ENCODE measurements at regions not wholly inside any gene's neighbourhood (a gene's known extent, or its start where the extent isn't known, plus 50 kb on each side); places are given as distances from the start of the nearest gene placed in this dataset.
A peak's percentile ranks its signal among the peaks of the same experiment; 100 is the strongest.
"Not testable (repeated sequence)": the region's sequence is repeated elsewhere in the genome, so short reads cannot be mapped to it uniquely, and the experiment has no call there.

DNA sequence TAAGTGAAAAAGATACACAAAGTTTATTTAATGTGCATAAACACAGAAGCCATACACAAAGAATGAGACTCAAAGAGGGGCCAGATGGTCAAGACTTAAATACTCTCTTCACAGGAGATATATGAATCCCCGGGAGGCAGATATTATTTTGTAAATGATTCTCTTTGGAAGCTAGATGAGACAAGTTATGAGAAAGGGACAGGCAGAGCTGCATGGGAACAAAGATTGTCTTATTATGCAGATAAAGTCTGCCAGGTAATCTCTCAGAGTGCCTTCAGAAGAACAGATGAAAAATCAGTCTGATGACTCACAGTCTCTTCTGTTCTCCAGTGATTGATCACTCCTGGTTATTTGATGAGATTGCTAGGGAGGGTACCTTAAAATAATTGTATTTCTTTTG lies 89.0 kb downstream of the NAF1 start:
- no peak for DNase-seq

DNA sequence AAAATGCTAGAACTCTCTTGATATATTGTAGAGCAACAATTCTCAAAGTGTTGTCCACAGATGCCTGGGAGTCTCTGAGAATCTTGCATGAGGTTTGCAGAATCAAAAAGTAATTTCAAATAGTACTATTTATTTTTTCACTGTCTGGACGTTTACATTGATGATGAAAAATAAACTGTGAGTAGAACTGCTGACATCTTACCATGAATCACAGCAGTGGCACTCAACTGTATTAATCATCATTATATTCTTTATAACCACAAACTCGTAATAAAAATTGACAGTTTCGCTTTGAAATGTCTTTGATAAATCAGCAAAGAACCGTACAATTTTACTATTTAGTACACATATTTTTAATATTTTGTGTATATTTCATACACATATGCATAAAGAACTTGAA lies 94.5 kb downstream of the NAF1 start:
- DNase-seq: no peak

DNA sequence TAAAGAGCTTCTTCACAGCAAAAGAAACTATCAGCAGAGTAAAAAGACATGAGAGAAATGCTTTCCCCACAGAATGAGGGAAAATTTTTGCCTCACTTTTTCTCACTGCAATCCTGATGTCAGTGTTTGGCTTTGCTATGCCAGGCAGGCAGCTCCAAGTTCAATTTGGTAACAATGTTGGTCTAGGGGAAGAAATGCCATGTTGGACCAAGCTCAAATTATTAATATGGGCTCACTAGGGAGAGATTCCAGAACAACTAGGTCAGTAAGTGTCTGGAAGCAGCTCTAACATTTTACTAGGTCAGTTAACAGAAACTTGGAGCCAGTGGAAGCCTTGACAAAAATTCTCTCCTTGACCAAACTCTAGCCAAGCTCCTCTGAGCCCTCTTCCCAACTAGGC lies 95.4 kb downstream of the NAF1 start:
- DNase-seq: no peak

DNA sequence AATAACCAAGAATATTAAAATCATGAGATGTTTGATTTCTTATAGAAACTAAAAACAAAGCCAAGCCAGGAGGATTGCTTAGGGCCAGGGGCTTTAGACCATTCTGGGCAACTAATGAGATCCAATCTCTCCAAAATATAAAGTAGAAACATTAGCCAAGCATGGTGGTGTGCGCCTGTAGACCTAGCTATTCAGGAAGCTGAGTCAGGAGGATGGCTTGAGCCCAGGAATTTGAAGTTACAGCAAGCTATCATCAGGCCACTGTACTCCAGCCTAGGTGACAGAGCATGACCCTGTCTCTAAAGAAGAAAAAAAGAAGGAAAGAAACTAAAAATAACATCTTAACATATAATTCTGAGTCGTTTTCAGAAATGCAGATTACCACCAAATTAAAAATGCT lies 96.7 kb downstream of the NAF1 start:
- no peak for DNase-seq

GRCh38 chr4:163063891-163064290 lies 102.8 kb downstream of the NAF1 start:
- no peak for DNase-seq

GRCh38 chr4:163048447-163048846 lies 118.2 kb downstream of the NAF1 start:
- DNase-seq: peak in 1 of 2 donors; percentile 5

DNA sequence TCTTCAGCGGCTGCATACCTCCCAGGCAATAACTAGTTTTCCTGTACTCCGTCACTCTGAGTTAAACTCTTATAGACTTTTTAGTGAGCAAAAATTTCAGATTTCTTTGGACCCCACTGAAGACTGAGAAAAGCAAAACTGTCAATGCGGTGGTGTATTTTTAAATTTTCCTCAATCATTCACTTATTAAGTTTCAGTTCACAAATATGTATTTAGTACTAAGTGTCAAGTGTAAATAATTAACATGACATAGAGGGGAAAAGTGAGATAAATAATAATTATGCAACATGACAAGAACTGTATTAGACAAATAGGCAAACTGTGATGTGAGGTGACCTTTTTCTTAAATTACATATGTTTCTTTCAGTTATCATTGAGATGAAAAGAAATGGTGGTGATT lies 124.4 kb downstream of the NAF1 start:
- no peak for DNase-seq

- no peak for DNase-seq
Measured at GRCh38 chr4:163017135-163017534, 149.6 kb downstream of the NAF1 start.

DNA sequence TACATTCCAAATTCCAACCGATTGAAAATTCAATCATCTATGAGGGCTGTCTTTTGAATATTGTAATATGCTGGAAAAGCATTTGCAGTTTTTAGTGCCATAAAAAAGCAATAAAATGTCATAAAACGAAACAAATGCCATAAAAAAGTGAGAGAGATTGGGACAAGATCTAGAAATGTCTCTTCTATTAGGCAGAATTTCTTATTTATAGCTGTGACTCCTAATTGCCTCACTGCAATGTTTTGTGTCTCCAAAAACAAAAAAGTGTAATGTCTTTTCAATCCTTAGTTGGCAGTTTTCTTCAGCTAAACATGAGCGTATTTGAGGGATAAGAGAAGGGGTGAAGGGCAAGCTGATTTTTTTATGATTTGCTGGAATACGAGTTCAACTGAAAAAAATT lies 153.9 kb downstream of the NAF1 start:
- DNase-seq: no peak

DNA sequence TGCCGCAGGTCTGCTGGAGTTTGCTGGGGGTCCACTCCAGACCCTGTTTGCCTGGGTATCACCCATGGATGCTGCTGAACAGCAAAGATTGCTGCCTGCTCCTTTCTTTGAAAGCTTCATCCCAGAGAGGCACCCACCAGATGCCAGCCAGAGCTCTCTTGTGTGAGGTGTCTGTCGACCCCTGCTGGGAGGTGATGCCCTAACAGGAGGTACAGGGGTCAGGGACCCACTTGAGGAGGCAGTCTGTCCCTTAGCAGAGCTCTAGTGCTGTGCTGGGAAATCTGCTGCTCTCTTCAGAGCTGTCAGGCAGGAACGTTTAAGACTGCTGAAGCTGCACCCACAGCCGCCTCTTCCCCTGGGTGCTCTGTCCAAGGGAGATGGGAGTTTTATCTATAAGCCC lies 162.7 kb downstream of the NAF1 start:
- DNase-seq: no peak

GRCh38 chr4:162988530-162988929 lies 178.2 kb downstream of the NAF1 start:
- no peak for DNase-seq

DNA sequence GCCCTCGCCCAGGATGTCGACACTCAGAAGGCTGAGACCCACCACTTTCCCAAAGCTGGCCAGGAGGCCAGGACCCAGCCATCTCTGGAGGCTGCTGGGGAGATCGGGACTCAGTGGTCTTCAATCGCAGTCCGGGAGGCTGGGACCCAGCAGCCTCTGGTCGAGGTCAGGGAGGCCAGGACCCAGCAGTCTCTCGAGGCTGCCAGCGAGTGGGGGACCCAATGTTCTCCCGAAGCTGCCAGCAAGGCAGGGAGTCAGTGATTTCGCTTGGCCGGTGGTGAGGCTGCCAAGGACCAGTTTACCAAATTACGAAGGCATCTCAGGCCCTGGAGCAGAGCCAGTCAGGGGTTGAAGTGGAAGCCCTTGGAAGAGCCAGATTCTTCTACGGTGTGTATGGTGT lies 181.6 kb downstream of the NAF1 start:
- DNase-seq: no peak

- DNase-seq: no peak
Measured at GRCh38 chr4:162984621-162985020, 182.1 kb downstream of the NAF1 start.

GRCh38 chr4:162981823-162982222 lies 184.9 kb downstream of the NAF1 start:
- no peak for DNase-seq

- DNase-seq: no peak
Measured at GRCh38 chr4:162978398-162978797, 188.3 kb downstream of the NAF1 start.

DNA sequence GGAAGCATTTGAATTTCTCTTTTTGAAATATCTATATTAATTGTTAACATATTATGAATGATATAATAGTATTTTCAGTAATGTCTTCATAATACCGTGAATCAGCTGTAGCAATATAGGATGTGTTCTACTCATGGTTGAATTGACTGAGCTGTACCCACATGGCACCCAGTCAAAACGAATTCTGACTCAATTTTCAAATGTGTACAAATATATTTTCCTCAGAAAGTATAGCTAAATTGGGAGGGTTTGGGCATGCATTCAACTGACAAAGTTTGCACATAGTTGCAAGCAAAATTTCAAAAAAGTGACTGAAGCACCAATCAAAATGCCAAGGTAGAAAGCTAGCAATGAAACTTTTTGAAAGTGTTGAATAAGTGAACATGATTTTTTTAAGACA lies 188.9 kb downstream of the NAF1 start:
- no peak for DNase-seq

DNA sequence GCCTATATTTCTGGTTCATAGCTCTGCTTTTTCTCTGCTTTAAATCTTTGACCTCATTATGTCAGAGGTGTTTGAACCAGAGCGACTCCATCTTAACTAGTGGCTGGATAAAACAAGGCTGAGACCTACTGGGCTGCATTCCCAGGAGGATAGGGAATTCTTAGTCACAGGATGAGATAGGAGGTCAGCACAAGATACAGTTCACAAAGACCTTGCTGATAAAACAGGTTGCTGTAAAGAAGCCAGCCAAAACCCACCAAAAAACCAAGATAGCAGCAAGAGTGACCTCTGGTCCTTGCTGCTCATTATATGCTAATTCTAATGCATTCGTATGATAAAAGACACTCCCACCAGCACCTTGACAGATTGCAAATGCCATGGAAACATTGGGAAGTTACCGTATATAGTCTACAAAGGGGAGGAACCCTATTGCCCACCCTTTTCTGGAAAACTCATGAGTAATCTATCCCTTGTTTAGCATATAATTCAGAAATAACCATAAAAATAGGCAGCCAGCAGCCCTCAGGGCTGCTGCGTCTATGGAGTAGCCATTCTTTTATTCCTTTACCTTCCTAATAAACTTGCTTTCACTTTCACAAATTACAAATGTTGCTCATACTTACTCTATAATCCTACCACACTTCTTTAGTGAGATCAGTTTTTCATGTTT lies 193.9 kb downstream of the NAF1 start:
- DNase-seq: no peak

- no peak for DNase-seq
Measured at GRCh38 chr4:162969194-162969593, 197.5 kb downstream of the NAF1 start.

- not testable (repeated sequence) for DNase-seq
Measured at GRCh38 chr4:162965978-162966377, 200.7 kb downstream of the NAF1 start.

- DNase-seq: no peak
Measured at GRCh38 chr4:162959046-162959445, 207.6 kb downstream of the NAF1 start.

DNA sequence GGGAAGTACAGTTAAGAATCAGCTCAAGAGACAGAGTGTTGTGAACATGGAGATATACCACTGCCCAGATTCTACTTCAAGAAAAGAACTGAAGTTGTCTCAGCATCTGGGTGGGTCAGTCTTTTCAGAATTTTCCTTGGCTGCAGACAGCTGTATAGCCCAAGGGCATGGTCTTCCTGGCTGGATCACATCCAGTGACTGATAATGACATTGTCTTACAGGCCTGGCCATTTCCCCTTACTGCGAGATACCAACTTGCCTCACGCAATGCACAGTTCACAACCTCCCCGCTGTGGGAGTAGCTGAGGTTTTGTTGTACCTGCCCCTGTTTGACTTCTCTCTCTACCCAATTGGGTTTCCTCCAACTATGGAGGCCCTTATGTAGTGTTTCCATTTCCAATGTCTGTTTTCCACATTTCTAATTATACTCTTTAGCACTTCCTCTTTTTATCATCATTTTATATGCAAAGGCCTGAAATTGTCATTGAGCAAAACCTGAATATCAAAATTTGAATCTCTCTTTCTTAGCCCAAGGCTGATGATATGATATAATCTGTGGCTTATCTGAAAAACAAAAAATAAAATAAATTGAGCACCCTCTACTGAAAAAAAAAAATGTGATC lies 209.1 kb downstream of the NAF1 start:
- DNase-seq: no peak

- no peak for DNase-seq
Measured at GRCh38 chr4:162954976-162955375, 211.7 kb downstream of the NAF1 start.

- no peak for DNase-seq
Measured at GRCh38 chr4:162952232-162952631, 214.5 kb downstream of the NAF1 start.

DNA sequence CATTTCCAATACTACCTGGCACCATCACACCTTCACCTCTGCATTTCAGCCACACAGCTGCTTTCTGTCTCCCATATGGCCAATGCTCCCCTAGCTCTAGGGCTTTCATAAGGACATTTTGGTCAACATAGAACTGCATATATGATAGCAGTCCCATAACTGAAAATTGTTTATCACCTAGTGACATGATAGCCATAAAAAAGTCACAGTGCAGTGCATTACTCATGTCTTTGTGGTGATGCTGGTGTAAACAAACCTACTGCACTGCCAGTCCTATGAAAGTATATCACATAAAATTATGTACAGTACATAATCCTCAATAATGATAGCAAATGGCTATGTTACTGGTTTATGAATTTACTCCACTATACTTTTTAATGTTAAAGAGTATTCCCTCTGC lies 221.0 kb downstream of the NAF1 start:
- DNase-seq: no peak

DNA sequence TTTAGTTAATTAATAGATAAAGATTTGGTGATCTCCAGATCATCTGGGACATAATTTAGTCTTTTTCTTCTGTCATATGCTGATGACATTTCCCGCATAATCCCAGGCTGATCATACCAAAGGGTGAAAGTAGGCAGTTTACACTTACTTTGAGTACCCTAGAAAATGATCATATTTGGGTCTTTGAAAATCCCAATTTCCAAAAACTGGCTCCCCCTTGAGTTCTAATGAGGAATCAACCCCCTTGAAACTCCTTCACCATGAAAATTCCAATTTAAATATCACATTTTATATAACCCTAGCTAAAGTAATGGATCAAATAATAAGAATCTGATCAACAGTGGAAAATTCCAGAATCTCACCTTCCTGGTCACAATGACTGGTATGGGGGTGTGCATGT lies 223.4 kb downstream of the NAF1 start:
- DNase-seq: no peak
